ENCODE measurements at regions not wholly inside any gene's neighbourhood (a gene's known extent, or its start where the extent isn't known, plus 50 kb on each side); places are given as distances from the start of the nearest gene placed in this dataset.
"Not testable (repeated sequence)": the region's sequence is repeated elsewhere in the genome, so short reads cannot be mapped to it uniquely, and the experiment has no call there.

GRCh38 chr3:173199568-173199967 is 58.5 kb upstream of the SPATA16 start:
- no peak for DNase-seq (ENCODE audit: low spot score)
- TF ChIP-seq CTCF (IDR thresholded peaks at IDR 0.05; ENCODE audit: borderline replicate concordance, control extremely low read depth, extremely low read depth, insufficient read depth, missing control alignments): no peak
- in situ Hi-C loops (cut with MboI; ENCODE audit: low sequenced_read_pairs, unreplicated experiment): no loop called here

DNA sequence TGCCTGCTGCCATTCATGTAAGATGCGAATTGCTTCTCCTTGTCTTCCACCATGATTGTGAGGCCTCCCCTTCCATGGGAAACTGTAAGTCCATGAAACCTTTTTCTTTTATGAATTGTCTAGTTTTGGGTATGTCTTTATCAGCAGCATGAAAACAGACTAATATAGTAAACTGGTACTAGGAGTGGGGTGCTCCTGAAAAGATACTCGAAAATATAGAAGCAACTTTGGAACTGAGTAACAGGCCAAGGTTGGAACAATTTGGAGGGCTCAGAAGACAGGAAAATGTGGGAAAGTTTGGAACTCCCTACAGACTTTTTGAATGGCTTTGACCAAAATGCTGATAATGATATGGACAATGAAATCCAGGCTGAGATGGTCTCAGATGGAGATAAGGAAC is 53.8 kb upstream of the SPATA16 start:
- in situ Hi-C loops (cut with MboI; ENCODE audit: low sequenced_read_pairs, unreplicated experiment); DNase-seq (ENCODE audit: low spot score): not testable (repeated sequence)

- TF ChIP-seq CTCF (IDR thresholded peaks at IDR 0.05; ENCODE audit: borderline replicate concordance, control extremely low read depth, extremely low read depth, insufficient read depth, missing control alignments): no peak
- in situ Hi-C loops (cut with MboI; ENCODE audit: low sequenced_read_pairs, unreplicated experiment): no loop called here
- DNase-seq (ENCODE audit: low spot score): no peak
These were observed 50.6 kb upstream of the SPATA16 start for GRCh38 chr3:173191611-173192010.
